ENCODE measurements at regions not wholly inside any gene's neighbourhood (a gene's known extent, or its start where the extent isn't known, plus 50 kb on each side); places are given as distances from the start of the nearest gene placed in this dataset.

GRCh38 chr7:128170461-128170860, 70.6 kb upstream of the LEP start:
- H3K9me3 ChIP-seq (ENCODE audit: low read length): no peaks in the 10 kb centered on the region
- no peak overlapping the region for H3K9ac ChIP-seq (ENCODE audit: low read length)
- no peaks in the 10 kb centered on the region for H3K36me3 ChIP-seq (ENCODE audit: insufficient read depth, low read length)
- H3K27ac ChIP-seq (ENCODE audit: low read depth, low read length): no peak overlapping the region
- peaks cover 12% of the 10 kb centered on the region for H3K4me1 ChIP-seq (ENCODE audit: insufficient read depth, low read length)
- H3K27me3 ChIP-seq (ENCODE audit: control insufficient read depth in 1 of 2, insufficient read depth in 2 of 2, low read length in 2 of 2): peaks cover 18 to 40% of the 10 kb centered on the region in 2 donors
- no peak overlapping the region for H3K4me3 ChIP-seq (ENCODE audit: low read depth in 1 of 2, low read length in 2 of 2)

DNA sequence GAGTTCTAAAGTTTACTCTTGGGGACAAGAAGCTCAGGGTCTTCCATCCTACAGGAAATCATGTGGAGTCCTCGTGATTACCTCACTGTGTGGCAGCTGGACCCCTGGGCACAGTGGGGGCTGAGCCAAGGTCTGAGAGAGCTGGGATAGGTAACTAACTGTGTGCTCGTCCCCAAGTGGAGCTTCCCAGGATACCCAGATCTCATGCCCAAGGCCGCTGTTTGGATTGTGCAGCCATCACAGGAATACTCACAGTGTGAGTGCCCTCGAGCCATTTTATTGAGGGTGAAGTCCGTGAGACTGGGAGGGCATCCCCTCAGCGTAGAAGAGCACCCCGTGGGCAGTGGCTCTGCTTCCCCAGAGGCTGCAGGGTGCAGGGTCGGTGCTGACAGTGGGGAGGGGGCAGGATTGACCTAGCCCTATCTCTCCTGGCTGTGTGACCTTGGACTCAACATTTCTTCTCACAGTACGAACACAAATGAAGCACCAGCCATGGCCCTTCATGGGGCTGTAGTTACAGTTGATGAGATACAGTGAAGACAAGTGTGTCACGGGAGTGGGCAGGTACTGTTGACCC, 69.6 kb upstream of the LEP start:
- Histone ChIP-seq H3K9me3 (ENCODE audit: low read length) (no peaks in the 10 kb centered on the region), H3K4me3 (ENCODE audit: low read depth in 1 of 2, low read length in 2 of 2) (no peak overlapping the region), H3K27ac (ENCODE audit: low read depth, low read length) (no peak overlapping the region), H3K36me3 (ENCODE audit: insufficient read depth, low read length) (no peaks in the 10 kb centered on the region), H3K4me1 (ENCODE audit: insufficient read depth, low read length) (peaks cover 12% of the 10 kb centered on the region), H3K9ac (ENCODE audit: low read length) (no peak overlapping the region), H3K27me3 (ENCODE audit: control insufficient read depth in 1 of 2, insufficient read depth in 2 of 2, low read length in 2 of 2) (peaks cover 9 to 30% of the 10 kb centered on the region in 2 donors)

- Histone ChIP-seq H3K4me3 (ENCODE audit: low read depth in 1 of 2, low read length in 2 of 2) (no peak overlapping the region), H3K9ac (ENCODE audit: low read length) (no peak overlapping the region), H3K36me3 (ENCODE audit: insufficient read depth, low read length) (no peaks in the 10 kb centered on the region), H3K27me3 (ENCODE audit: control insufficient read depth in 1 of 2, insufficient read depth in 2 of 2, low read length in 2 of 2) (peaks cover 1 to 27% of the 10 kb centered on the region in 2 donors), H3K9me3 (ENCODE audit: low read length) (no peaks in the 10 kb centered on the region), H3K27ac (ENCODE audit: low read depth, low read length) (no peak overlapping the region), H3K4me1 (ENCODE audit: insufficient read depth, low read length) (peaks cover 6% of the 10 kb centered on the region)
These were observed 68.9 kb upstream of the LEP start for GRCh38 chr7:128172151-128172550.

GRCh38 chr7:128172963-128173362, 68.1 kb upstream of the LEP start:
- peaks cover 0 to 21% of the 10 kb centered on the region in 2 donors for H3K27me3 ChIP-seq (ENCODE audit: control insufficient read depth in 1 of 2, insufficient read depth in 2 of 2, low read length in 2 of 2)
- no peak overlapping the region for H3K9ac ChIP-seq (ENCODE audit: low read length)
- no peaks in the 10 kb centered on the region for H3K9me3 ChIP-seq (ENCODE audit: low read length)
- H3K4me1 ChIP-seq (ENCODE audit: insufficient read depth, low read length): peaks cover 2% of the 10 kb centered on the region
- no peak overlapping the region for H3K27ac ChIP-seq (ENCODE audit: low read depth, low read length)
- no peaks in the 10 kb centered on the region for H3K36me3 ChIP-seq (ENCODE audit: insufficient read depth, low read length)
- H3K4me3 ChIP-seq (ENCODE audit: low read depth in 1 of 2, low read length in 2 of 2): no peak overlapping the region

GRCh38 chr7:128174386-128174785, 66.7 kb upstream of the LEP start:
- Histone ChIP-seq H3K27ac (ENCODE audit: low read depth, low read length) (no peak overlapping the region), H3K4me1 (ENCODE audit: insufficient read depth, low read length) (no peaks in the 10 kb centered on the region), H3K27me3 (ENCODE audit: control insufficient read depth in 1 of 2, insufficient read depth in 2 of 2, low read length in 2 of 2) (peaks cover 0 to 15% of the 10 kb centered on the region in 2 donors), H3K9ac (ENCODE audit: low read length) (no peak overlapping the region), H3K4me3 (ENCODE audit: low read depth in 1 of 2, low read length in 2 of 2) (no peak overlapping the region), H3K36me3 (ENCODE audit: insufficient read depth, low read length) (no peaks in the 10 kb centered on the region), H3K9me3 (ENCODE audit: low read length) (no peaks in the 10 kb centered on the region)

GRCh38 chr7:128176696-128177095, 64.4 kb upstream of the LEP start:
- Histone ChIP-seq H3K27ac (ENCODE audit: low read depth, low read length) (no peak overlapping the region), H3K4me1 (ENCODE audit: insufficient read depth, low read length) (no peaks in the 10 kb centered on the region), H3K4me3 (ENCODE audit: low read depth in 1 of 2, low read length in 2 of 2) (no peak overlapping the region), H3K27me3 (ENCODE audit: control insufficient read depth in 1 of 2, insufficient read depth in 2 of 2, low read length in 2 of 2) (peaks cover 0 to 14% of the 10 kb centered on the region in 2 donors), H3K9me3 (ENCODE audit: low read length) (no peaks in the 10 kb centered on the region), H3K36me3 (ENCODE audit: insufficient read depth, low read length) (no peaks in the 10 kb centered on the region), H3K9ac (ENCODE audit: low read length) (no peak overlapping the region)

GRCh38 chr7:128177768-128178550, 63.1 kb upstream of the LEP start:
- peaks cover 0 to 14% of the 10 kb centered on the region in 2 donors for H3K27me3 ChIP-seq (ENCODE audit: control insufficient read depth in 1 of 2, insufficient read depth in 2 of 2, low read length in 2 of 2)
- no peak overlapping the region for H3K4me3 ChIP-seq (ENCODE audit: low read depth in 1 of 2, low read length in 2 of 2)
- H3K9ac ChIP-seq (ENCODE audit: low read length): no peak overlapping the region
- no peaks in the 10 kb centered on the region for H3K4me1 ChIP-seq (ENCODE audit: insufficient read depth, low read length)
- no peaks in the 10 kb centered on the region for H3K36me3 ChIP-seq (ENCODE audit: insufficient read depth, low read length)
- H3K9me3 ChIP-seq (ENCODE audit: low read length): no peaks in the 10 kb centered on the region
- no peak overlapping the region for H3K27ac ChIP-seq (ENCODE audit: low read depth, low read length)

DNA sequence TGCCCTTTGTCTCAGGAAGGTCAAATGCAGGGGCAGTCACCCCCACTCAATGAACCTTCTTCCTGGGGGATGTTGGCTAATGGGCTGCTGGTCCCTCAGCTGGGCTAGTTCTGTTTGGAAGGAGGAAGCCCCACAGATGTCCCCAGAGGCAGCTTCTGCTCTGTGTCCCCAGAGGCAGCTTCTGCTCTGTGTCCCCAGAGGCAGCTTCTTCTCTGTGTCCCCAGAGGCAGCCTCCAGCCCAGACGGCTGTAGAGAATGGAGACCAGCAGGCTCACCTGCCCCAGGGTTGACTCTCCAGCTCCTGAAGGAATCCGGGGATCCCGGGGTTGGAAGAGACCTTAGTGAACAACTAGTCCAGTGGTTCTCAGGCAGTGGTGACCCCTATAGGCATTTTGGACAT, 62.5 kb upstream of the LEP start:
- Histone ChIP-seq H3K36me3 (ENCODE audit: insufficient read depth, low read length) (no peaks in the 10 kb centered on the region), H3K27ac (ENCODE audit: low read depth, low read length) (no peak overlapping the region), H3K27me3 (ENCODE audit: control insufficient read depth in 1 of 2, insufficient read depth in 2 of 2, low read length in 2 of 2) (peaks cover 0 to 14% of the 10 kb centered on the region in 2 donors), H3K9me3 (ENCODE audit: low read length) (no peaks in the 10 kb centered on the region), H3K4me3 (ENCODE audit: low read depth in 1 of 2, low read length in 2 of 2) (no peak overlapping the region), H3K4me1 (ENCODE audit: insufficient read depth, low read length) (no peaks in the 10 kb centered on the region), H3K9ac (ENCODE audit: low read length) (no peak overlapping the region)

- Histone ChIP-seq H3K27me3 (ENCODE audit: control insufficient read depth in 1 of 2, insufficient read depth in 2 of 2, low read length in 2 of 2) (peaks cover 0 to 6% of the 10 kb centered on the region in 2 donors), H3K27ac (ENCODE audit: low read depth, low read length) (no peak overlapping the region), H3K4me1 (ENCODE audit: insufficient read depth, low read length) (no peaks in the 10 kb centered on the region), H3K9me3 (ENCODE audit: low read length) (no peaks in the 10 kb centered on the region), H3K4me3 (ENCODE audit: low read depth in 1 of 2, low read length in 2 of 2) (no peak overlapping the region), H3K9ac (ENCODE audit: low read length) (no peak overlapping the region), H3K36me3 (ENCODE audit: insufficient read depth, low read length) (no peaks in the 10 kb centered on the region)
These were observed 52.5 kb upstream of the LEP start for GRCh38 chr7:128188396-128189230.

DNA sequence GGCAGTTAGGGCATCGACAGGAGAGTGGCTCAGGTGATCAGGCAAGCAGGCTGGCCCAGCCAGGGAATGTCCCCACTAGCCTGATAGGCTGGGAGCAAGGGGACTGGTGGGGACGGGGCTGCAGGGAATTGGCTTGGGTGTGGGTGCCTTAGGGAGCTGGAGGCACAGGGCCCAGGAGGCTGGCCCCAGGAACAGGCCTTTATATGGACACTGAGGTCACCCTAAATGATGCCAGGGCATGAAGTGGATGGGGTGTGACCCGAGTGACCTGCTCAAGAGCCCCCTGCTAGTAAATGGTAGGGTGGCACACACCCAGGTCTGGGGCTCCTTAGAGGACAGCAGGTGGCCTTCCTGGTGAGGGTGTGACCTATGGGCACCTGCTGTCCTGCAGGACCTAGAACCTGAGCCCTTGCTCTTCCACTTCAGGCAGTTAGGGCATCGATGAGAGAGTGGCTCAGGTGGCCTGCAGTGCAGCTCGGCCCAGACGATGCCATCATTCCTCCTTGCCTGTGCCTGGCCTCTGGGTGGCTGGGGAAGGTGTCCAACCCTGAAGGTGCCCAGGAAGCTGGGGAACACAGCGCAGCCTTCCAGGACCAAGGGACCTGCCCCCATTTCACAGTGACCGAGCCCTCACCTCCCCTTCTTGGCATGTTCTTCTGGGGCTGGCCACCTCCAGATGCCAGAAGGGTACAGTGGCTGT, 51.7 kb upstream of the LEP start:
- peaks cover 0 to 6% of the 10 kb centered on the region in 2 donors for H3K27me3 ChIP-seq (ENCODE audit: control insufficient read depth in 1 of 2, insufficient read depth in 2 of 2, low read length in 2 of 2)
- peaks cover 3% of the 10 kb centered on the region for H3K9me3 ChIP-seq (ENCODE audit: low read length)
- no peak overlapping the region for H3K9ac ChIP-seq (ENCODE audit: low read length)
- no peak overlapping the region for H3K4me3 ChIP-seq (ENCODE audit: low read depth in 1 of 2, low read length in 2 of 2)
- no peaks in the 10 kb centered on the region for H3K4me1 ChIP-seq (ENCODE audit: insufficient read depth, low read length)
- H3K27ac ChIP-seq (ENCODE audit: low read depth, low read length): no peak overlapping the region
- no peaks in the 10 kb centered on the region for H3K36me3 ChIP-seq (ENCODE audit: insufficient read depth, low read length)

- H3K4me1 ChIP-seq (ENCODE audit: insufficient read depth, low read length): no peaks in the 10 kb centered on the region
- peaks cover 7% of the 10 kb centered on the region for H3K9me3 ChIP-seq (ENCODE audit: low read length)
- H3K27ac ChIP-seq (ENCODE audit: low read depth, low read length): no peak overlapping the region
- peaks cover 0 to 6% of the 10 kb centered on the region in 2 donors for H3K27me3 ChIP-seq (ENCODE audit: control insufficient read depth in 1 of 2, insufficient read depth in 2 of 2, low read length in 2 of 2)
- H3K9ac ChIP-seq (ENCODE audit: low read length): no peak overlapping the region
- H3K36me3 ChIP-seq (ENCODE audit: insufficient read depth, low read length): no peaks in the 10 kb centered on the region
- no peak overlapping the region for H3K4me3 ChIP-seq (ENCODE audit: low read depth in 1 of 2, low read length in 2 of 2)
These were observed 50.9 kb upstream of the LEP start for GRCh38 chr7:128190051-128190647.
